Stimulated activated CD4-positive, alpha-beta T cell treated with anti-CD3 and anti-CD28 coated beads, Interleukin-2, amount 100 ng/mL, for 24 hours (primary cell): ENCODE measurements at regions not wholly inside any gene's neighbourhood (a gene's known extent, or its start where the extent isn't known, plus 50 kb on each side); places are given as distances from the start of the nearest gene placed in this dataset.
"Not testable (repeated sequence)": the region's sequence is repeated elsewhere in the genome, so short reads cannot be mapped to it uniquely, and the experiment has no call there.

Experiments
- DNase-seq, 2 donors: peaks; one replicate each; pipeline ENCODE4 v3.0.0-alpha.2; 2020

GRCh38 chr5:56685503-56686217 lies 129.7 kb upstream of the MAP3K1 start:
- no peak for DNase-seq

- DNase-seq = no peak
These were observed 131.2 kb upstream of the MAP3K1 start for GRCh38 chr5:56684159-56684558.

GRCh38 chr5:56683733-56684132 lies 131.6 kb upstream of the MAP3K1 start:
- DNase-seq = no peak

GRCh38 chr5:56683281-56683680 lies 132.1 kb upstream of the MAP3K1 start:
- no peak for DNase-seq

GRCh38 chr5:56681346-56681745 lies 134.0 kb upstream of the MAP3K1 start:
- DNase-seq = no peak

GRCh38 chr5:56680731-56681130 lies 134.6 kb upstream of the MAP3K1 start:
- no peak for DNase-seq

- DNase-seq = no peak
These were observed 137.6 kb upstream of the MAP3K1 start for GRCh38 chr5:56677690-56678305.

- no peak for DNase-seq
These were observed 139.1 kb upstream of the MAP3K1 start for GRCh38 chr5:56676091-56676768.

GRCh38 chr5:56674441-56674840 lies 140.9 kb upstream of the MAP3K1 start:
- no peak for DNase-seq

GRCh38 chr5:56673171-56673570 lies 142.2 kb upstream of the MAP3K1 start:
- DNase-seq = no peak

GRCh38 chr5:56671571-56671970 lies 143.8 kb upstream of the MAP3K1 start:
- DNase-seq = no peak

- no peak for DNase-seq
These were observed 144.4 kb upstream of the MAP3K1 start for GRCh38 chr5:56670916-56671315.

GRCh38 chr5:56669534-56670483 lies 145.5 kb upstream of the MAP3K1 start:
- DNase-seq = peak; percentile 40 to 47

GRCh38 chr5:56668996-56669395 lies 146.4 kb upstream of the MAP3K1 start:
- DNase-seq = no peak

GRCh38 chr5:56667692-56668091 lies 147.7 kb upstream of the MAP3K1 start:
- DNase-seq = no peak

GRCh38 chr5:56666901-56667300 lies 148.4 kb upstream of the MAP3K1 start:
- DNase-seq = no peak

- not testable (repeated sequence) for DNase-seq
These were observed 150.2 kb upstream of the MAP3K1 start for GRCh38 chr5:56665117-56665516.

GRCh38 chr5:56664025-56664424 lies 151.3 kb upstream of the MAP3K1 start:
- DNase-seq = no peak

GRCh38 chr5:56663523-56663922 lies 151.8 kb upstream of the MAP3K1 start:
- no peak for DNase-seq

- no peak for DNase-seq
These were observed 152.5 kb upstream of the MAP3K1 start for GRCh38 chr5:56662893-56663292.

- no peak for DNase-seq
These were observed 155.4 kb upstream of the MAP3K1 start for GRCh38 chr5:56659971-56660370.

- no peak for DNase-seq
These were observed 156.4 kb upstream of the MAP3K1 start for GRCh38 chr5:56658972-56659371.
